ENCODE measurements at regions not wholly inside any gene's neighbourhood (a gene's known extent, or its start where the extent isn't known, plus 50 kb on each side); places are given as distances from the start of the nearest gene placed in this dataset.

GRCh38 chr15:29939404-29939803 is 117.1 kb upstream of the TJP1 start:
- no peaks in the 10 kb centered on the region for H4K20me1 ChIP-seq (ENCODE audit: control insufficient read depth, insufficient read depth, insufficient read length)
- H2BK120ac ChIP-seq (ENCODE audit: low read depth, low read length, poor library complexity, severe bottlenecking): no peak overlapping the region
- H2BK20ac ChIP-seq (ENCODE audit: low read depth, low read length, poor library complexity, severe bottlenecking): no peak overlapping the region
- no peak overlapping the region for H3K14ac ChIP-seq (ENCODE audit: insufficient read depth, low read length)
- no peaks in the 10 kb centered on the region for H3K23me2 ChIP-seq (ENCODE audit: insufficient read length, low read depth, low read length, poor library complexity, severe bottlenecking)
- no peak overlapping the region for H2AFZ ChIP-seq (ENCODE audit: low read length)
- no peaks in the 10 kb centered on the region for H3K27me3 Mint-ChIP-seq (ENCODE audit: low read depth)
- H3K27ac Mint-ChIP-seq: no peak overlapping the region
- TF ChIP-seq CTCF (conservative IDR thresholded peaks at IDR 0.05): no peak
- no peaks in the 10 kb centered on the region for H3K27me3 ChIP-seq (ENCODE audit: insufficient read depth, low read length)
- no peaks in the 10 kb centered on the region for H3K36me3 Mint-ChIP-seq (ENCODE audit: insufficient read depth in 1 of 3, low read depth in 3 of 3)
- no peak overlapping the region for H2BK15ac ChIP-seq (ENCODE audit: low read depth, low read length)
- H4K91ac ChIP-seq (ENCODE audit: insufficient read length, low read depth, low read length): no peak overlapping the region
- H3T11ph ChIP-seq (ENCODE audit: low read length): no peak overlapping the region
- H3K18ac ChIP-seq (ENCODE audit: insufficient read length, low read depth, low read length): no peak overlapping the region
- H3K4me1 ChIP-seq (ENCODE audit: insufficient read depth, low read length): no peaks in the 10 kb centered on the region; the same call in 1 of the 2 replicates
- no peak overlapping the region for H3K4ac ChIP-seq (ENCODE audit: low read depth, low read length)
- H3K9ac ChIP-seq (ENCODE audit: extremely low read depth, insufficient read length, low read length): no peak overlapping the region
- no peak overlapping the region for H2BK5ac ChIP-seq (ENCODE audit: insufficient read length, low read length)
- H3K4me1 Mint-ChIP-seq: peaks cover 4% of the 10 kb centered on the region in 2 experiments; a peak in 3 of 4 replicates
- H3K4me2 ChIP-seq (ENCODE audit: insufficient read depth, insufficient read length, low read length): no peak overlapping the region
- H2AK5ac ChIP-seq (ENCODE audit: insufficient read length, low read length): no peak overlapping the region
- H3K9me3 ChIP-seq (ENCODE audit: control insufficient read depth, low read depth, low read length): no peaks in the 10 kb centered on the region
- no peak overlapping the region for H3K27ac ChIP-seq (ENCODE audit: insufficient read length, low read depth, low read length)
- no peaks in the 10 kb centered on the region for H3K79me2 ChIP-seq (ENCODE audit: insufficient read depth, low read length)
- H4K5ac ChIP-seq (ENCODE audit: insufficient read length, low read depth, low read length): no peak overlapping the region
- H3K23ac ChIP-seq (ENCODE audit: insufficient read length, low read depth, low read length): no peak overlapping the region
- no peaks in the 10 kb centered on the region for H3K9me3 Mint-ChIP-seq
- H3K79me1 ChIP-seq (ENCODE audit: insufficient read depth, low read depth, low read length, poor library complexity, severe bottlenecking): no peaks in the 10 kb centered on the region
- H3K4me3 Mint-ChIP-seq: no peak overlapping the region
- no peak overlapping the region for H4K8ac ChIP-seq (replicated peaks; ENCODE audit: insufficient read length, low read depth, low read length)
- no peak overlapping the region for H3K56ac ChIP-seq (ENCODE audit: insufficient read length, low read depth, low read length)
- H2BK12ac ChIP-seq (ENCODE audit: insufficient read length, low read depth, low read length): no peak overlapping the region
- no CpG with 5 or more reads among the region's 1 CpG for whole genome bisulfite sequencing (ENCODE audit: extremely low coverage, insufficient read length, low lambda C conversion rate)
- DNase-seq: no peak
